Femur (tissue), 1 donor: ENCODE measurements at regions not wholly inside any gene's neighbourhood (a gene's known extent, or its start where the extent isn't known, plus 50 kb on each side); places are given as distances from the start of the nearest gene placed in this dataset.
A peak's percentile ranks its signal among the peaks of the same experiment; 100 is the strongest.

Experiments used
- DNase-seq: peaks from one replicate; pipeline ENCODE4 v3.0.0-alpha.2; 2017

- DNase-seq, result peak; percentile 30
Observed at GRCh38 chr2:150041722-150042425, 445.6 kb downstream of the RND3 start.

- DNase-seq, result no peak
Observed at GRCh38 chr2:150036622-150037021, 449.0 kb upstream of the MMADHC start.

DNA sequence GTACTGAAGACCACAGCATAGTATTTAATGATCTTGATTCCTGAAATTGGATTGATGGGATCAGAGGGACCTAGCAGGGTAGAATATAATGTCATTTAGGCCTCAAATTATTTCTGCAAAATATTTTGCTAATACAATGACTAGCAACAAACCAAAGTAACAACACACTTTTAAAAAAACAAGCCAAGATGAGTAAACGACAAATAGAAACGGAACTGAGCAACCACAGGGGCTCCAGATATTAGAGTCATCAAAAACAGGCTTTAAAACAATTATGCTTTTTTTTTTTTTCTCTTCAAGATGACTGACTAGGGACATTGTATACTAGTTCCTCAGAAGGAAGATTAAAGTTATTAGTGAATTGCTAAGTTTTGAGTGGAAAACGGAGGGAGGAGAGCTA, 447.1 kb upstream of the MMADHC start:
- no peak for DNase-seq

DNA sequence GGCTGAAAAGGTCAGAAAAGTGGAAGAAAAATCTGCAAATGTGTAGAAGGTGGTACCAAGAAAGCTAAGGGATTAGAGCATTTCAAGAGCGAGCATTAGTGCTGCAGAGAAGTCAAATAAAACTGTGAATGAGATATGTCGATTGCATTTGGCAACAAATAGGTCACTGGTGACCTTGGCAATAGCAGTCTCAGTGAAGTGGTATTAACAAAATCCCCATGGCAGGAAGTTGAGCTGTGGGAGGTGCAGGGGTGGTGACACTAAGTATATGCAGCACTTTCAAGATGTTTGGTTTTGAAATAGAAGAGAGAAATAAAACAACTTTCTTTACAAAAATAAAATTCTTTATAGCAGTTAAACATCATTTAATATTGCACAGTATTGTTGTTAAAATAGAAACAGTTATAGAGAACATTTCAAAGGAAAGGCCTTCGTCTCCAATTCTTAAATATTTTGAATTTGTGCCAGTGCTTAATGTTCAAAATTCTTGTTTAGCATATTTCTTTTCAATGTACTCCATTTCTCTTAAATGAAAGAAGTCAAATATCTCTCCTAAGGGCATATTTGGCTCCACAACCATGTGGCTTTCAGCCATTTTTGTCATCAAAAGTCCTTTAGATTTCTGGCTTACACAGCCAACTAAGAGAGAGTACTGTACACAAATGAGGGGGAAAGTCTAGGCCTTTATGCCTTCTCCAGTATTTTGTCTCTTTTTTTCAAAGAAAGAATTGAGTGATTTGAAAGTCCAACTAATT, 443.0 kb upstream of the MMADHC start:
- DNase-seq, result peak; percentile 47

- DNase-seq, result no peak
Observed at GRCh38 chr2:150028322-150028721, 440.7 kb upstream of the MMADHC start.

DNA sequence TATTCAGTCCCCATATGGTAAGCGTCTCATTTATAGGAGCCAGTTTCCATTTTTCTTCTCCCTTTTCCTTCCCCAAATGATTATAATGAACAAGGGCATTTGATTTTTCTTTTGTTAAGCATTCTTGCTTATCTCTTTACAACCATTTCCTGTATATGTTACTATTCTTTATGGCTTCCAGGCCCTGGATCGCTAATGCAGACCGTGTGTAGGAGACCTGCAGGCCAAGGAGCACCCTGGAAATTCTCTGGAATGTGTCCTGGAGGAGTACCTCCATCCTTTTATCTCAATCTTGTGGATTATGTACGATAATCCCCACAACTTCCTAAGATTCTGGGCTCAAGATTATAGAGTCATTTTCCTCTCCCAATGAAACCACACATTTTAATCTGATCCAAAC, 439.6 kb upstream of the MMADHC start:
- no peak for DNase-seq

DNA sequence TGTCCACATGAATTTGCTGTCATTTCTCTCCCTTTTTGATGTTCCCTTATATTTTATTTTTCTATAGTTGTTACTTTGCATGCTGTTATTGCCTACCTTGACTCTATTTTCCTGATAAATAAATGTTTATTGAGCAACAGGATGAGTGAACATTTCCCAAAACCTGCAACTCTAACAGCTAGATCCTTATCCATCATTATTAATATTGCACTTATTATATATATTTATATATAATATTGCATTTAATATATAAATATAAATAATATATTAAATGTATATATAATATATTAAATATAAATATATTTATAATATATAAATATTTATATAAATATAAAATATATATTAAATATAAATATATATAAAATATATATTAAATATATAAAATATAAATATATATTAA, 436.1 kb upstream of the MMADHC start:
- DNase-seq, result no peak

- DNase-seq, result no peak
Observed at GRCh38 chr2:150023044-150023443, 435.5 kb upstream of the MMADHC start.

GRCh38 chr2:150020937-150021673, 433.5 kb upstream of the MMADHC start:
- no peak for DNase-seq

- no peak for DNase-seq
Observed at GRCh38 chr2:150020221-150020620, 432.6 kb upstream of the MMADHC start.

GRCh38 chr2:150019063-150019462, 431.5 kb upstream of the MMADHC start:
- no peak for DNase-seq

DNA sequence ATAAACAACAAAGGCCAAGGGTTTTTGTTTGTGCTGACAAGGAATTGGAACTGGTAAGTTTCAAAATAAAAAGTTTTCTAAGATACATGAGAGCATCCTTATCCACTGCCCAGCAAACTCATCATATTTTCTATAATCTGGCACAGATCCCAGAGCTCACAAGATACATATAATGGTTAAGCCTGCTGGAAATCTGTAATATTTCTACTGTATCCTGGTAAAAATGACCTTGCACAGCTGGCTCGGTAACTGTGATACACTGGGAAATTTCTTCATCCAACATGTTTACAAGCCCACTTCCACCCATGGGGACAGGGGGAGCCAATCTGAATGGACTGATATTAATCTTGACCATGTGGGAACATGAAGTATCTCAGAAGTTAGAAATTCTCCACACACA, 425.4 kb upstream of the MMADHC start:
- DNase-seq, result peak; percentile 59

- no peak for DNase-seq
Observed at GRCh38 chr2:150011161-150011730, 423.7 kb upstream of the MMADHC start.

GRCh38 chr2:150008901-150009300, 421.3 kb upstream of the MMADHC start:
- DNase-seq, result no peak

- no peak for DNase-seq
Observed at GRCh38 chr2:150007815-150008430, 420.3 kb upstream of the MMADHC start.

DNA sequence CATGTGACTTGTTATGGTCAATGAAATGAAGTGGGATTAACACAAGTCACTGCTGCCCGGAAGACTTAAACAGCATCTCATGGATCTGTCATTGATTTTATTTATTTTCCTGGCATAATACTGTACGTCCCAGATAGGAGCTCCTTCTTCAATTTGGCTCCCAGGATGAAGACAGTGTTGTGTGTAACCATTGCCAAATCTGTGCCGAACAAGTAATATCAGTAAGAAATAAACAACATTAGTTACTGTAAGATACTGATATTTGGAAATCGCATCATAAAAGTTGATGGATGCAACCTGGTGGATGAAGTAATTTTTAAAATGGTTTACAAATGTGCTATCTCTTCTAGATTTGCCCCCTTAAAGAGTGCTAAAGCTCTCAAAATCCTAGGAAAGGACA, 419.0 kb upstream of the MMADHC start:
- no peak for DNase-seq

DNA sequence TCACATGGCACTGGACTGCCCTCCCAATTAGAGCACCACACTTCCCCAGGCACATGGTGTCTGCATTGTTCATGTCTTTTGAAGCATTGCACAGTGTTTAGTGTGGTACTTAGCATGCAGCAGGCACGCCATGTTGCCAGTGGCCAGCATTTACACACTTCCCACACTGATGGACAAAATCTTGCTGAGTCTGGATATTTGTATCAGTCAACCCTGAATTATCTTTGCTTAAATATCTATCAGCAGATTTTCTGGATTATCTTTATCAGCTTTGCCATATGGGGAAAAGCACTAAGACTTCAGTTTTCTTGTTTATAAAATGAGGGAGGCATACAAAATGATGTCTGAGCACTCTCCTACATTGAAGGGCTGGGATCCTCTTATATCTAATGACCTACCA, 416.0 kb upstream of the MMADHC start:
- DNase-seq, result no peak

DNA sequence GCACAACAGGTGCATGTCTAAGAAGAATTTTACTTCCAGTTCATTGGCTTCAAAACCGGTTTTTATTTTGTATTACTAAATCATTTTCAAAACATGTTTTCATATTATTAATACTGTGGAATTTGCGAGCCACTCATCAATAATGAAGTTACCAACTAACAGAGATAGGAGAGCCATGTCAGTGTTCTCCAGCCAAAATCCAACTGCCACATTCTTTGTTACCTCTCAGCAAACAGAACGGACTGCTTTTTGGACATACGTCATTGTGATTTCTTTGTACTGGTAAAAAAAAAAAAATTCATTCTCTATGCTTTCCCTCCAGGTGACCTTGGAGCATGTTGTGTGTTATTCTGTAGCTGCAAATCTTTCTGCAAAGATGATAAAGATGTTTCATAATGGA, 414.2 kb upstream of the MMADHC start:
- DNase-seq, result no peak

- DNase-seq, result no peak
Observed at GRCh38 chr2:149996901-149997300, 409.3 kb upstream of the MMADHC start.

DNA sequence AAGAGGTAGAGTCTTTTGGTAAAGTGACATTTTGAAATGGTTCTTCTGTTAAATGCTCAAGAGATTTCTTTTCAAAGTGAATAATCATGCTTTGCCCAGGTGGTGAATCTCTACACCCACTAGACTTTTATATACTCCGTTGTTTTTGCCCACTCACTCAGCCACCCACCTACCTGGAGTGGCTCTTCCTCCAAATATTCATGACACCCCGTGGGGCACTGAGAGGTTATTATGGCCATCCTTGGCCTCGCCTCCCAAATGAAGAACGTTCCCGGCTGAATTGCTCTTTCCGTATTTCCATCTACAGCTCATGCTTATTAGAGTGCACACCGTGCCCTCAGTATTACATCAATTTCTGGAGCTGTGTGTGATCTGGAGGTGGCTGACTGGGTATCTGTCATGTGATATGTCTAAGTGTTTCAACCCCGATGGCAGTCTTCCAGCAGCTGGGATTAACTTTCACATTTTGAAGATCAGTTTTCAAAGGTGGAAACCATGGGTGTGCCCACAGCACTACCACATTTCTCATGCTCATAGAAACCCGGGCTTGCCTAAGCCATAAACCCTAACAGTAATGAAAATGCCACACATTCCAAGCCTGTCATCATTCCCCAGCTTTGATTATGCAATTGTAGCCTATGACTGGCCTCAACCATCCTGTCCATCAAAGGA, 406.6 kb upstream of the MMADHC start:
- DNase-seq, result peak; percentile 28

DNA sequence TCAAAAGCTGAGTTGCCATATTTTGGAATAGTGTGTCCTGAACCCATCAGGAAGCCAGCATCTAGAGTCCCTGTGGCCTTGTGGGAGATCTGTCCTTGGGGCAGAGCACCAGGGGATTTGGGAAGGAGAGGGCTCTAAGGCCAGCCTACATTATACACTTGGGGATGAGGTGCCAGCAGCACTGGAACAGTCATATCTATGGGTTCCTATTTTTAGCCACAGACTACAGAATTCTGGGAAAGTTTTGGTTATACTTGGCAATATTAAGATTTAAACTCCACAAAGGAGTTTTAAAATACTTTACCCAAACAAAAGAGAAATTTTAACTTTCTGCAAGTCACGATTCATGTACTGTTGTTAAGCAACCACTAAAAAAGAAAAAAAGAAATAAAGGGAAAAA, 405.7 kb upstream of the MMADHC start:
- no peak for DNase-seq

DNA sequence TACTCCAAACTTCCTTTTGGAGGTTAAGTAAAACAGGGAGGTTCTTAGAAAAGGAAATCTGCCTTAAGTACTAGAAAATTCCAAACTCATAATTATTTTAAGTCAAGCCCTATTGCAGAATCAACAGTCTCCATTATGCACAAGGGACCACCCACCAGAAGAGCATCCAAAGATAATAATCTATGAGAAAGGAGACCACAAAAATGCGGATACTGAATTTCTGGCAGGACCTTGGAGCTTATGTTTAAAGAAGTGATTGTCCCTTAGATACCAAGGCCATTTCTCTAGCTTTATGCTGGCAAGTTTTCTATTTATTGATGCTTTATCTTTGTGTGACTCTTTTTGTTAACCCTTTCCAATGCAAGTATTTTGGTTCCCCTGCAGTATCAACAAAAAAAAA, 404.0 kb upstream of the MMADHC start:
- no peak for DNase-seq

DNA sequence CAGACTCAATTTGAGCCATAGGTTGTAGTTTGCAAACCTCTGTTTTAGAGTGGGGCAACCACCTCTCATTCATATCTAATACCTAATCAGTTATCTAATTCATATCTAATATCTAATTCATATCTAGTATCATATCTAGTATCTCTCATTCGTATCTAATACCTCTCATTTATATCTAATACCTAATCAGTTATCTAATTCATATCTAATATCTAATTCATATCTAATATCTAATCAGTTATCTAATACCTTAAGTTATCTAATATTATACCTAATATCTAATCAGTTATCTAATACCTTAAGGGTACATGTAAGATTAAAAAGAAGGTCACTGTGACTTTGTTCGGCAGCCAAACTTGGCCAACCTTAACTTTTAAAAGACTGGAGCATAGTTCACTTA, 403.4 kb upstream of the MMADHC start:
- no peak for DNase-seq
